GM13977 (cell line): ENCODE measurements at regions not wholly inside any gene's neighbourhood (a gene's known extent, or its start where the extent isn't known, plus 50 kb on each side); places are given as distances from the start of the nearest gene placed in this dataset.
"Not testable (repeated sequence)": the region's sequence is repeated elsewhere in the genome, so short reads cannot be mapped to it uniquely, and the experiment has no call there.

Experiments used
- DNase-seq: peaks from one replicate; pipeline ENCODE4 v3.0.0; 2012; ENCODE audit warnings: low spot score
- CTCF ChIP-seq: IDR thresholded peaks from 2 replicates; pipeline ENCODE4 v1.5.1; 2012; ENCODE audit warnings: mild to moderate bottlenecking, control low read depth; ENCODE audit not compliant: insufficient read depth; ENCODE audit errors: extremely low read depth, missing control alignments
- in situ Hi-C: fragments of 300-500 bp; cut with MboI; formaldehyde crosslinking; loops from one replicate; pipeline ENCODE4 v1.12.0; 2022; ENCODE audit warnings: low sequenced_read_pairs, low pct_unique_long_range_greater_than_20kb, mixed read lengths, inconsistent platforms; ENCODE audit not compliant: unreplicated experiment

GRCh38 chr4:23028875-23029274, 336.1 kb downstream of the GBA3 start:
- DNase-seq: no peak
- in situ Hi-C loops: no loop called here

GRCh38 chr4:23023666-23024065, 330.9 kb downstream of the GBA3 start:
- in situ Hi-C loops: no loop called here
- TF ChIP-seq CTCF: no peak
- no peak for DNase-seq

More at GRCh38 chr4:23028875-23029274, 336.1 kb downstream of the GBA3 start:
- no peak for TF ChIP-seq CTCF

- DNase-seq: no peak
These were observed 330.4 kb downstream of the GBA3 start for GRCh38 chr4:23023121-23023520.

GRCh38 chr4:23022032-23022431, 329.3 kb downstream of the GBA3 start:
- no peak for TF ChIP-seq CTCF
- in situ Hi-C loops: no loop called here
- no peak for DNase-seq

More at GRCh38 chr4:23023121-23023520, 330.4 kb downstream of the GBA3 start:
- no peak for TF ChIP-seq CTCF
- in situ Hi-C loops: no loop called here

GRCh38 chr4:23021040-23021439, 328.3 kb downstream of the GBA3 start:
- in situ Hi-C loops: no loop called here
- no peak for DNase-seq
- no peak for TF ChIP-seq CTCF

GRCh38 chr4:23020399-23020798, 327.7 kb downstream of the GBA3 start:
- in situ Hi-C loops, DNase-seq: not testable (repeated sequence)

GRCh38 chr4:23016981-23017380, 324.2 kb downstream of the GBA3 start:
- no peak for TF ChIP-seq CTCF
- DNase-seq: no peak
- in situ Hi-C loops: no loop called here
